ENCODE measurements at regions not wholly inside any gene's neighbourhood (a gene's known extent, or its start where the extent isn't known, plus 50 kb on each side); places are given as distances from the start of the nearest gene placed in this dataset.

GRCh38 chr20:10799735-10800134, 125.9 kb upstream of the JAG1 start:
- Mint-ChIP-seq H3K27ac (ENCODE audit: unreplicated experiment) (peak overlapping the region; percentile 28), H3K9me3 (ENCODE audit: low read depth) (peaks cover 5% of the 10 kb centered on the region), H3K27me3 (ENCODE audit: low read depth) (no peaks in the 10 kb centered on the region), H3K36me3 (ENCODE audit: low read depth) (no peaks in the 10 kb centered on the region), H3K4me1 (ENCODE audit: low read depth) (peaks cover 15% of the 10 kb centered on the region), H3K4me3 (ENCODE audit: unreplicated experiment) (no peak overlapping the region)
- TF ChIP-seq, protein P1, sequence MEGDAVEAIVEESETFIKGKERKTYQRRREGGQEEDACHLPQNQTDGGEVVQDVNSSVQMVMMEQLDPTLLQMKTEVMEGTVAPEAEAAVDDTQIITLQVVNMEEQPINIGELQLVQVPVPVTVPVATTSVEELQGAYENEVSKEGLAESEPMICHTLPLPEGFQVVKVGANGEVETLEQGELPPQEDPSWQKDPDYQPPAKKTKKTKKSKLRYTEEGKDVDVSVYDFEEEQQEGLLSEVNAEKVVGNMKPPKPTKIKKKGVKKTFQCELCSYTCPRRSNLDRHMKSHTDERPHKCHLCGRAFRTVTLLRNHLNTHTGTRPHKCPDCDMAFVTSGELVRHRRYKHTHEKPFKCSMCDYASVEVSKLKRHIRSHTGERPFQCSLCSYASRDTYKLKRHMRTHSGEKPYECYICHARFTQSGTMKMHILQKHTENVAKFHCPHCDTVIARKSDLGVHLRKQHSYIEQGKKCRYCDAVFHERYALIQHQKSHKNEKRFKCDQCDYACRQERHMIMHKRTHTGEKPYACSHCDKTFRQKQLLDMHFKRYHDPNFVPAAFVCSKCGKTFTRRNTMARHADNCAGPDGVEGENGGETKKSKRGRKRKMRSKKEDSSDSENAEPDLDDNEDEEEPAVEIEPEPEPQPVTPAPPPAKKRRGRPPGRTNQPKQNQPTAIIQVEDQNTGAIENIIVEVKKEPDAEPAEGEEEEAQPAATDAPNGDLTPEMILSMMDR (IDR thresholded peaks at IDR 0.05), result no peak
- DNase-seq (ENCODE audit: low spot score), result no peak

GRCh38 chr20:10800288-10800687, 126.5 kb upstream of the JAG1 start:
- Mint-ChIP-seq H3K27ac (ENCODE audit: unreplicated experiment) (no peak overlapping the region), H3K4me3 (ENCODE audit: unreplicated experiment) (no peak overlapping the region), H3K9me3 (ENCODE audit: low read depth) (peaks cover 5% of the 10 kb centered on the region), H3K36me3 (ENCODE audit: low read depth) (no peaks in the 10 kb centered on the region), H3K27me3 (ENCODE audit: low read depth) (no peaks in the 10 kb centered on the region), H3K4me1 (ENCODE audit: low read depth) (peaks cover 15% of the 10 kb centered on the region)
- TF ChIP-seq, protein P1 (IDR thresholded peaks at IDR 0.05), result no peak
- DNase-seq (ENCODE audit: low spot score), result no peak

- no peak for DNase-seq (ENCODE audit: low spot score)
- Mint-ChIP-seq H3K4me3 (ENCODE audit: unreplicated experiment) (no peak overlapping the region), H3K4me1 (ENCODE audit: low read depth) (peaks cover 28% of the 10 kb centered on the region), H3K27me3 (ENCODE audit: low read depth) (no peaks in the 10 kb centered on the region), H3K9me3 (ENCODE audit: low read depth) (no peaks in the 10 kb centered on the region), H3K36me3 (ENCODE audit: low read depth) (no peaks in the 10 kb centered on the region), H3K27ac (ENCODE audit: unreplicated experiment) (no peak overlapping the region)
- TF ChIP-seq, protein P1 (IDR thresholded peaks at IDR 0.05), result no peak
Measured at GRCh38 chr20:10802236-10802635, 128.4 kb upstream of the JAG1 start.

DNA sequence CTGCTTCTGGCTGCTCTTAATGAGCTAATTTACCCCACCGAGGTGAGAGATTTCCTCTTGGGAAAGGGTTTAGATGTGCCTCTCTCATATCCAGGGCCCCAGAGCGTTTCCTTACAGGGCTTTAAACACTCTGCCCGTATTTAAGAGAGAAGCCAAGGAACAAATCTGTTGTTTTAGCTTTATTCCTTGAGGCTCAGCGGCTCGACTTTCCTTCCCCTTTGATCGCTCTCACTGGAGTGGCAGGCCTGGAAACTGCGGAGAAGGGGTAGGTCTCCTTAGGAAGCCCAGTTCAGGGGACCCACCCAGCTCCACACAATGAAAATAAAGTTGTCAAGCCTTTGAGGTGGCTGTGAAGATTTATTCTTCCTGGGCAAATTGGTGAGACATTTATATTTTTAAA, 132.0 kb upstream of the JAG1 start:
- H3K27ac Mint-ChIP-seq (ENCODE audit: unreplicated experiment), result no peak overlapping the region
- TF ChIP-seq, protein P1 (IDR thresholded peaks at IDR 0.05), result no peak
- H3K4me3 Mint-ChIP-seq (ENCODE audit: unreplicated experiment), result no peak overlapping the region
- peaks cover 20% of the 10 kb centered on the region for H3K4me1 Mint-ChIP-seq (ENCODE audit: low read depth)
- no peaks in the 10 kb centered on the region for H3K27me3 Mint-ChIP-seq (ENCODE audit: low read depth)
- H3K36me3 Mint-ChIP-seq (ENCODE audit: low read depth), result peaks cover 1% of the 10 kb centered on the region
- DNase-seq (ENCODE audit: low spot score), result no peak
- H3K9me3 Mint-ChIP-seq (ENCODE audit: low read depth), result no peaks in the 10 kb centered on the region

DNA sequence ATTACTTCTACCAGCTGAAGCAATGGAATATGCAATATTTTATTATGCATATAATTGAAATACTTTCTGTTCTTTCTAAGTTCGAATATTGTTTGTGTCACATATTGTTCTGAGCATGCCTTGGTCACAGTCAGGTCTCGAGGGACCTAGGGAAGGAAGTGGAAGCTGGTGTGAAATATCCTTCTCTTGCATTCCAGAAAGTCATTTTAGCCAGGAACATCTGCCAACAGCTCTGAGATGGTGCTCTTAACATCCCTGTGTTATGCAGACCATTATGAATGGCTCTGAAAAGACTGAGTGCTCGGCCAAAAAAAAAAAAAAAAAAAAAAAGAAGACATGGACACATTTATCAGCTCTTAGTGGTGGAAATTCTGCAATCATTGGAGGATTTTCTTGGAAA, 132.7 kb upstream of the JAG1 start:
- no peaks in the 10 kb centered on the region for H3K9me3 Mint-ChIP-seq (ENCODE audit: low read depth)
- DNase-seq (ENCODE audit: low spot score), result no peak
- H3K27me3 Mint-ChIP-seq (ENCODE audit: low read depth), result no peaks in the 10 kb centered on the region
- peak overlapping the region; percentile 10 for H3K27ac Mint-ChIP-seq (ENCODE audit: unreplicated experiment)
- TF ChIP-seq, protein P1 (IDR thresholded peaks at IDR 0.05), result no peak
- peaks cover 1% of the 10 kb centered on the region for H3K36me3 Mint-ChIP-seq (ENCODE audit: low read depth)
- peaks cover 20% of the 10 kb centered on the region for H3K4me1 Mint-ChIP-seq (ENCODE audit: low read depth)
- no peak overlapping the region for H3K4me3 Mint-ChIP-seq (ENCODE audit: unreplicated experiment)
